ENCODE measurements at regions not wholly inside any gene's neighbourhood (a gene's known extent, or its start where the extent isn't known, plus 50 kb on each side); places are given as distances from the start of the nearest gene placed in this dataset.

DNA sequence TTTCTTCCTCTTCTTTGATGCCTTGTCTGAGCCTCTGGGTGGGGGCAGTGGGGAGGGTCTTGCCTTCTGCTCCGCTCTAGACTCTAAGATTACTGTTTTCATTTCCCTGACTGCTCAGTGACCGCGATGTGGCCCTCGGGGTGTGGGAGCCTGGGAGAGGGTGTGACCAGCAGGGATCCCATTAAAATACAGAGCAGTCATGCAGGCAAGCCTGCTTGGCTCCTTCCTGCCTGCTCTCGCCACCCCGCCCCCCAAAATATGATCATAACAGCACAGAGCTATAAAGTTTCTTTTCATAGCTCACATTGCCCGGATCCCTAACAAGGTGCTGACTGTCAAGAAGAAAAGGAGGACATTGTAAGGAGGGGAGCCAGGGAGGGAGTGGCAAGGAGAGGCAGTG lies 332.9 kb downstream of the RAB28 start:
- no peak overlapping the region for H2AFZ ChIP-seq (ENCODE audit: low read depth, low read length)
- no peak overlapping the region for H3K4me3 ChIP-seq (ENCODE audit: low read length)
- no peak overlapping the region for H3K27ac ChIP-seq (ENCODE audit: low read length)
- no peaks in the 10 kb centered on the region for H3K4me1 ChIP-seq (ENCODE audit: low read length)
- no peaks in the 10 kb centered on the region for H4K20me1 ChIP-seq (ENCODE audit: insufficient read depth, low read length)
- H3K9ac ChIP-seq (ENCODE audit: low read length): no peak overlapping the region
- no peaks in the 10 kb centered on the region for H3K9me3 ChIP-seq (ENCODE audit: insufficient read depth, low read length)
- TF ChIP-seq CTCF (IDR thresholded peaks at IDR 0.05; ENCODE audit: low read depth, low read length) (no peak), EZH2phosphoT487 (IDR thresholded peaks at IDR 0.05; ENCODE audit: low read depth) (no peak)
- no peaks in the 10 kb centered on the region for H3K27me3 ChIP-seq (ENCODE audit: low read depth, low read length)
- H3K79me2 ChIP-seq (ENCODE audit: low read length): no peaks in the 10 kb centered on the region
- no peaks in the 10 kb centered on the region for H3K36me3 ChIP-seq (replicated peaks; ENCODE audit: low read depth, low read length)
- no peak overlapping the region for H3K4me2 ChIP-seq (ENCODE audit: low read length)

DNA sequence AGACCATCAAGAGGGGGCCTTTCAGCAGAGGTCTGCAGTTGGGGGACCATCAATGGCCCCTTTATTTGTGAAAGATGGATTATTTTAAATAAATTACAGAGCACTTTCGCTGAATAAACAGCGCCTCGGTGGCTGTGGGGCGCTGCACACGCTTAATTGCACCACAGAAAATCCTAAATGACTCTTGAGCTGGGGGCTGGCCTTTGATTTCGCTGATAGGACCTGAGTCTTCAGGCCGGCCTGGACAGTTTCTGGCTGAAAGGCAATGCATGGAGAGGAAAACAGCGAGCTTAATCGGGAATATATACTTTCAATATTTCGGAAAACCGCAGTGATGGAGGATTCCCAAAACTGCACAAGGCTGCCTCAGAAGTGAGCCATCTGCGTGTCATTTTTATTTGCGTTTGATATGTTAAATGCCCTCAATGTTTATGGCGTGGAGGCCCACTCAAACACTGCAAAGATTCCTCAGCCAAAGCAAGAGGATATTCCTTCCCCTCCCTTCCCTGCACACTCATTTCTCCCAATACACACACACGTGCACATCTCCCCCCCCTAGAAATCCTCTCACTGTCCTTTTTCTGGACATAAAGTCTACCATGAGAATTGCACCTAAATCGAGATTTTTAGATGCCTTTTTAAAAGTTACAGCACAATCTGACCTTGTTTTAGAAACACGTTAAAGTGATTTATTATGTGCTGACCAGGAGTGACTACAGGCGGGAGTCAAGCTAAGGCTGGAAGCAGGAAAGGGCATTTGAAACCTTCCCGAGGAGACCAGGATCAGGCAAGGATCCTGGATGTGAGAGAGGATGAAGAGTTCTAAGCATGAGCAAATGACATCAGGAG lies 340.7 kb downstream of the RAB28 start:
- no peaks in the 10 kb centered on the region for H3K79me2 ChIP-seq (ENCODE audit: low read length)
- no peak overlapping the region for H3K9ac ChIP-seq (ENCODE audit: low read length)
- H3K36me3 ChIP-seq (replicated peaks; ENCODE audit: low read depth, low read length): no peaks in the 10 kb centered on the region
- no peaks in the 10 kb centered on the region for H4K20me1 ChIP-seq (ENCODE audit: insufficient read depth, low read length)
- H3K4me2 ChIP-seq (ENCODE audit: low read length): no peak overlapping the region
- no peaks in the 10 kb centered on the region for H3K9me3 ChIP-seq (ENCODE audit: insufficient read depth, low read length)
- H3K27ac ChIP-seq (ENCODE audit: low read length): no peak overlapping the region
- TF ChIP-seq CTCF (IDR thresholded peaks at IDR 0.05; ENCODE audit: low read depth, low read length) (no peak), EZH2phosphoT487 (IDR thresholded peaks at IDR 0.05; ENCODE audit: low read depth) (no peak)
- H3K4me3 ChIP-seq (ENCODE audit: low read length): no peak overlapping the region
- no peaks in the 10 kb centered on the region for H3K27me3 ChIP-seq (ENCODE audit: low read depth, low read length)
- no peak overlapping the region for H2AFZ ChIP-seq (ENCODE audit: low read depth, low read length)
- H3K4me1 ChIP-seq (ENCODE audit: low read length): no peaks in the 10 kb centered on the region

GRCh38 chr4:13142726-13143125 lies 341.4 kb downstream of the RAB28 start:
- H3K36me3 ChIP-seq (replicated peaks; ENCODE audit: low read depth, low read length): no peaks in the 10 kb centered on the region
- no peak overlapping the region for H2AFZ ChIP-seq (ENCODE audit: low read depth, low read length)

GRCh38 chr4:13142191-13142590 lies 341.9 kb downstream of the RAB28 start:
- no peak overlapping the region for H3K27ac ChIP-seq (ENCODE audit: low read length)
- TF ChIP-seq EZH2phosphoT487 (IDR thresholded peaks at IDR 0.05; ENCODE audit: low read depth): no peak
- TF ChIP-seq CTCF (IDR thresholded peaks at IDR 0.05; ENCODE audit: low read depth, low read length): no peak
- H3K4me2 ChIP-seq (ENCODE audit: low read length): no peak overlapping the region
- no peaks in the 10 kb centered on the region for H3K79me2 ChIP-seq (ENCODE audit: low read length)
- no peak overlapping the region for H2AFZ ChIP-seq (ENCODE audit: low read depth, low read length)
- no peaks in the 10 kb centered on the region for H3K4me1 ChIP-seq (ENCODE audit: low read length)
- no peaks in the 10 kb centered on the region for H4K20me1 ChIP-seq (ENCODE audit: insufficient read depth, low read length)
- H3K27me3 ChIP-seq (ENCODE audit: low read depth, low read length): no peaks in the 10 kb centered on the region
- H3K4me3 ChIP-seq (ENCODE audit: low read length): no peak overlapping the region
- no peak overlapping the region for H3K9ac ChIP-seq (ENCODE audit: low read length)
- H3K9me3 ChIP-seq (ENCODE audit: insufficient read depth, low read length): no peaks in the 10 kb centered on the region
- H3K36me3 ChIP-seq (replicated peaks; ENCODE audit: low read depth, low read length): no peaks in the 10 kb centered on the region

More at GRCh38 chr4:13142726-13143125, 341.4 kb downstream of the RAB28 start:
- Histone ChIP-seq H3K4me1 (ENCODE audit: low read length) (no peaks in the 10 kb centered on the region), H3K79me2 (ENCODE audit: low read length) (no peaks in the 10 kb centered on the region), H3K27ac (ENCODE audit: low read length) (no peak overlapping the region), H3K27me3 (ENCODE audit: low read depth, low read length) (no peaks in the 10 kb centered on the region), H3K4me2 (ENCODE audit: low read length) (no peak overlapping the region), H3K9ac (ENCODE audit: low read length) (no peak overlapping the region), H3K4me3 (ENCODE audit: low read length) (no peak overlapping the region), H3K9me3 (ENCODE audit: insufficient read depth, low read length) (no peaks in the 10 kb centered on the region), H4K20me1 (ENCODE audit: insufficient read depth, low read length) (no peaks in the 10 kb centered on the region)
- TF ChIP-seq EZH2phosphoT487 (IDR thresholded peaks at IDR 0.05; ENCODE audit: low read depth) (no peak), CTCF (IDR thresholded peaks at IDR 0.05; ENCODE audit: low read depth, low read length) (no peak)
